ENCODE measurements at regions not wholly inside any gene's neighbourhood (a gene's known extent, or its start where the extent isn't known, plus 50 kb on each side); places are given as distances from the start of the nearest gene placed in this dataset.
"Not testable (repeated sequence)": the region's sequence is repeated elsewhere in the genome, so short reads cannot be mapped to it uniquely, and the experiment has no call there.

DNA sequence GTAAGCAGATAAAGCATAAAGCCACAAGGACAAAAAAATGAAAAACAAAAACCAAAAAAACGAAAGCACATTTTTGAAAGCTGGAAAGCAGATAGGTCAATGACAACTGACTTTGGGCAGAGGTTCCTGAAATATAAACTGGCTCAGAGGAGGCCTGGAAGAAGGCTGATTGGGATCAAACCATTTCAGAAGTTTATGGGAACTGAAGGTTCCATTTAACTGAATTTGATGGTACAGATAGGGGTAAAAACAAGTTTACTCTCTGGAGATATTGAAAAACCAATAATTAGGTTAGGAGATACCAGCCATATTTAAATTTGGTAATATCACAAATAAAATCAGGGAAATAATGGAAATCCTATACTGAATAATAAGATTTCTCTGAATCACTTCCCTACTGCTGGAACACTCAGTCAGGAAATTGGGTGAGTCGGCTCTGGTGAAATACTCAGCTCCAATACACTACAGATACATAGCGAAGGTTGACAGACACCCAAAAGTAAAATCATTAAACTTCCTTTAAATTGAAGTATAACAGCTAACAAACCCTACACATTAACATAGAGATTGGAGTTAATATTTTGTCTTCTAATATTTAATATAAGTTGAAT lies 1584.3 kb downstream of the STIM2 start:
- no peak for DNase-seq

DNA sequence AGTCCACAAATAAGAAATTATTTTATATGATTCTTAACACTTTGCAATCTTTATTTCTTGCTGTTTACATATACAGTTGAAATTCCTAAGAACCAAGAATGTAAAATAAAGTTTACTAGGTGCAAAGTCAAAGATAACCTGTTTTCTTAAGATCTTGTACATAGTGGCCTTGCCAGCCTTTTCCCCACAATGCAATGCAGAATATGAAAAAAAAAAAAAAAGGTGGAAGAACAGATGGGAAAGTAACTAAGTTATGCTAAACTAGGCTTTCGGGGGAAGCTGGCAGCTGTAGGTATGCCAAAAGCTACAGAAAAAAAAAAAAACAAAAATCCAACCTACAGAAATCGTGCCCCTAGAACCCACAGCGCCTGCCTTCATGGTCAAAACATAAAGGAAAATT lies 1588.4 kb downstream of the STIM2 start:
- DNase-seq, result no peak

DNA sequence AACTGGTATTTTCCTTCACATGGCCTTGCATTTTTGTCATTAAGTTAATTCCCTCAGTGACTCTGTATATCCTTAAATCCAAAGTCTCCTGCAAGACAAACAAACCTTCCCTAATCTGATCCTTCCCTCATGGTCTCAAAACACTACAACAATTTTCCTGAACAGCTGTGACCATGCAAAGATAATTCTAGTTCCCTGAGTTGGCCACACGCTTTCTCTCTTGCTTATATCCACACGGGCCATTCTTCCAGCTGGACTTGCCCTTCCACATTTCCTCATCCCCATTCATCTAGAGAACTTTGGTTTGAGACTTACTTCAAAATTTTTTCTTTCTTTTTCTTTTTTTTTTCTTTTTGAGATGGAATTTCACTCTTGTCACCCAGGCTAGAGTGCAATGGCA lies 1590.7 kb downstream of the STIM2 start:
- no peak for DNase-seq

DNA sequence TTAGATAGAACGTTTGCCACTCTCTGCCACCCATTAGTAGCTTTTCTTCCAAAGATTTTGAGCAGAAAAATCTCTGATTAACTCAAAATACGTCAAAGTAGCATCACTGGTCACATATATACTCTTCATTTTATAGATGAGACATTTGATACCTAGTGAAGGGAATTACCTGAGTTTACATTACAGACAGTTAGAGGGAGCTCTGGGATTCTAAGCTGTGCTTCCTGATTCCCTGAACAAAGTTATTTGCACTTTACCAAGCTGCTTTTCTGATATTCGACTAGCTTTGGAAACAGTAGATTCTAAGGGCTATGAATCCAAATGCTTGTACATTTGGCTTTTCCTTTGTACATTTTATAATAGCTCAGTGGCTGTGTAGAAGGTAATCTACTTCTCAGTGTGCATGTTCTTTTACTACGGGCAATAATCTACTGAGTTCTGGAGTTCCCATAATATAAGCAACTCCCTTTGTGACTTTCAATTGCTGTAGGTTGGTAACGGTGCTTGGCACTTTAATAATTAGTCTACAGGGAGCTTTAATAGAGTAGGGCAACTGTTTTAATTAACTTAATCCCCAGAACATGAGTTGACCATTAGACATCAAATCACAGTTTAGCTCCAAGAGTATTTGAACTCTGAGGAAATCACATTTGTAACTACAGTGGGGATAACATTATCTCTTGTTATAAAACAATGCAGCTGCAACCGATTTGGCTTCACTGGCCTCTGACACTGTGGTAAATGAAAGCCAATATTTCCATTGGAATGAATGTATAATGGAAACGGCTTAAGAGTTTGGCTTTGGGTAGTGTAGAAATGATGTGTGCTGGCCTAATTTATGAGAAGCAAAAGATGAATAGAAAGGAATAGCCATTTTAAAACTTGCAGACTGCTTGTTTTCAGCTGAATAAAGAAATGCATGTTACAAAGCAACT lies 1602.4 kb downstream of the STIM2 start:
- no peak for DNase-seq

DNA sequence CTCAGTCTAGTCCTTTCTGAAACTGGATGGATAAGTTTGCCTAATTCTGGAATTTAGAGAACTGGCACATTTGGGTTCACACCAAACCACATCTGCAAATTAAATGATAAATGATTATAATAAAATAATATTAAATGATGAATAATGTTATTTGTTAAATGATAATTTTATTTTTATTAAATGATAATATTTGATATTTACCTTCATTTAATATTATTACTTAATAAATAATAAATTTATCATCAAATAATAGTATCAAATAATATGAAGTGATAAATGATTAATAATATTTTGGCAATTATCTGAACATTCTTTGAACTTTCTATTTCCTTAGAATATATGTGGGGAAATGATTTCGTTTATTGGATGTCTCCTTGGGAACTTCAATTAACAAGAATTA lies 1604.2 kb downstream of the STIM2 start:
- DNase-seq, result no peak

DNA sequence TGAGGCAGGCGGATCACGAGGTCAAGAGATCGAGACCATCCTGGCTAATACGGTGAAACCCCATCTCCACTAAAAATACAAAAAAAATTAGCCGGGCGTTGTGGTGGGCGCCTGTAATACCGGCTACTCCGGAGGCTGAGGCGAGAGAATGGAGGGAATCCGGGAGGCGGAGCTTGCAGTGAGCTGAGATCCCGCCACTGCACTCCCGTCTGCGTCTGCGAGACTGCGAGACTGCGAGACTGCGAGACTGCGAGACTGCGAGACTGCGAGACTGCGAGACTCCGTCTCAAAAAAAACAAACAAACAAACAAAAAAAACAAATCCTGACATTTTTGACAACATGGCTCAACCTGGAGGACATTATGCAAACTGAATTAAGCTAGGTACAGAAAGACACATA lies 1606.2 kb downstream of the STIM2 start:
- not testable (repeated sequence) for DNase-seq

DNA sequence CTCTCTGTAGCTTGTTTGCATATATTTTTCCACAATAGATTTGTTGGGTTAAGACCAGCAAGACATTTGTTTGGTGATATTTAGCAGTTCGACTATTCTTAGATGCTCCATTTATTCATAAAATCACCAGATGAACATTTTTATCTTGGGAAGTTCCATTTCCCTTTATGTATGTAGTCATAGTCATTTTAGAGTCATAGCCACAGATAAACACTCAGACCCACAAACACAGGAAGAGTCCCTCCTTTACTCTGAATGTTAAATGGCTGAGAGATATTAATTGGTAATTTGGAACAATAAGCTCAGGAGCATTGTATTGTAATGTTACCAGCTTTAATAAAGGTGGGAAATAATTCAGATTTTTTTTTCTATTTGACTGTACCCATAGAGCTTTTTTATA lies 1608.7 kb downstream of the STIM2 start:
- no peak for DNase-seq

DNA sequence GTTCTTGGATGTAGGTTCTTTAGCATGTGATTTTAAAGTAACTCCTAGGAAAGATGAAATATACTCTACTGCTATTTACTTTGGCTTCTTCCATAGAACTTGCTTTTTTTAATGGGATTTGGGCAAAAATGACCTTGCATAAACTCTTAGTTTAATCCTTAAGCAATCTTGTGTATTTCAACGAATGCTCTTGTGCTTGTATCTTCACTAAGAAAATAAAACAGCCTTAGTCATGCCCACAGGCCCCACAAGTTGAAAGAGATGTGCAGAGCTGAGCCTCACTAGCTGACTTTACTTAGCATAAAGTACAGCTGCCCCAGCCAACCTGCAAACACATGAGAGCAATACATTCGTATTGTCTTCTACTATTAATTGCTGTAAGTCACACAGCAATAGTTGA lies 1609.2 kb downstream of the STIM2 start:
- no peak for DNase-seq

DNA sequence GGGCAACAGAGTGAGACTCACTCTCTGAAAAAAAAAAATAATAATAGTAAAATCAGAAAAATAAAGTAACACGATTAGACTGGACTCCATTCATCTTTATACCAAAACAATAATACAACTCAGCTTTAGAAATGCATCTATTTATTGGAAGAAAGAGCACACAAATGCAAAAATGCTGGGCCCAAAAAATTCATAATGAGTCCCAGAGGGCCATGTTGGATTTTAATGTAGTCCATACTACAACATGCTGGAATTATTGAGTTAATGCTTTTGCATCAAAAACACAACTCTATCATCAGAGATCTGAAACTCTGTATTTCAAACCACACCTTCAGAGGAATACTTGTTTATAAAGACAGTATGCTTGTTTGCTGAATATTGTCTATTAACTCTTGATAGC lies 1614.7 kb downstream of the STIM2 start:
- no peak for DNase-seq

DNA sequence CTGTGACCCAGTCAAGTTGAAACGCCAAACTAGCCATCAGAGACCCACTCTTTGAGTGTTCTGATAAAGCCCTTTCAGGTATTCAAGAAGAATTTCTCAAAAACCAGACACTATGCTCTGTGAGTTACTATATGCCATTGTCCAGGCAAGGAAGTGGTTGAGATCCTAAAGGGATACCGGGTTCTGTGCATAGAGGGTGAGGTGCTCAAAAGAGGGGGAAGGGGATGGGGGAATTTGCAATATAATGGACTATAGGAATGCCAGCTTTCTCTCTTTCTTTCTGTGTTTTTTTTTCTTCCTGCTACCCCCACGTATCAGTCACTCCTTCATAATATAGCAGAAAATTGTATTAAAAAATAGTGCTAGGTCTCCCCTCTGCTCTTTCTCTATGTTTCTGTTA lies 1619.0 kb downstream of the STIM2 start:
- DNase-seq, result no peak

DNA sequence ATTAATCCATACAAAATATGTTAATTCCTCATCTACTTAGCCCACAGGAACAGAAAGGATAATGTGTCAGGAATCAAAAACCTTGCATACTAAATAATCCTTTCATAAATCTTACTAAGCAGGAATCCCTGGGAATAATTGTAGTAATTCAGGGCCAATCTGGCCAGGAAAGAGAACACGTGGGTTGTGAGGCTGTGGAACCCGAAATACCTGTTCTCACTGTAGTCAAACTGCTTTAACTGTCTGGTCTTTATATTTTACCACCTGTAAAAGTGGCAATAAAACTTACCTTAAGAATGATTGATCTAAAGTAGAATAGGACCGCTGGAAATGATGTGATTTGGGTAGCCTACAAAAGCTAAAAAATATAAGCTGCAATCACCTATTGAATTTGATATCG lies 1620.9 kb downstream of the STIM2 start:
- no peak for DNase-seq

DNA sequence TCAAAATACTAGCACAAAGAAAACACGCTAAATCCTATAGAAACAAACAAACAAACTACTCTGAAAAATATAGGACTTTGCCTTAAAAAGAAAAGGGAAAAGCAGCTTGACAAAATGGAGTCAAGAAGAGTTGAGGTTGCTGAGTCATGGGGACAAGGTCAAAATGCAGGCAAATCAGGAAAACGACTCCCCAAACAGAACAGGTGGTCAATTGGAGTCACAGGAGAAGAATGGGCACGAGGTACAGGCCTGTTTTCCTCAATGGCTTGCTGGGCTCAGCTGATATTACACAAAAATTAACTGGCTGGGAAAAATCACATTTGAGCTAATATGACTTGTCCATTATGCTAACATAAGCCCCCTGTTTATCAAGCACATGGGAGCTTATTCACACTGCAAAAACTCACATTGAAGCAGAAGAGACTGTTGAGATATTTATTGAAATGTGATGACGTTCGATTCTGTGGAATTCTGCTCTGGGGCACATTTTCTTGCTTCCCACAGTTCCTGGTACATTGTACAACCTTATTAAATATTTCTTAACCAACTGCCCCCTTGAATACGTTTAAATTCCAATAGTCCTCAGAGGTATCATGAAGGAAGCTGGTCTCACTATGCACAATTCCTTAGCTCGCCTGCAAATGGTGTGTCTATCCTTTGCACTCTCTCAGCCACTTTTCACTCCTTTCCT lies 1622.1 kb downstream of the STIM2 start:
- DNase-seq, result no peak

DNA sequence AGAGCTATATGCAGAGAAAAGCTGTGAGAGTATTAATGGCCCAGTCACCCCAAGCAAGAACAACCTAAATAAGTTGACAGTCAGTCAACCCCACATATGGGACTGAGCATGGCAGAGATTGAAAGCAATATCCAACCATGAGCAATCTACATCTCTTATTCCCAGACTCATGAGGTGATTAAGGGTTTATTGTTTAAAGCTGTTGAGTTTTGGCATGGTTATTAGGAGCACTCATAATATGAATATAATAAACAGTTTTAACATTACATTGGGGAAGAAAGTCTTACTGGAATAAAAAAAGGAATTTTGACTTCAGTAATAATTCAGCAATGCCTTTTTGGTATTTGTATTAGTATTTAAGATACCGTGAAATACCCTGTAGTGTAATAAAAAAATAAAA lies 1627.4 kb downstream of the STIM2 start:
- DNase-seq, result no peak

DNA sequence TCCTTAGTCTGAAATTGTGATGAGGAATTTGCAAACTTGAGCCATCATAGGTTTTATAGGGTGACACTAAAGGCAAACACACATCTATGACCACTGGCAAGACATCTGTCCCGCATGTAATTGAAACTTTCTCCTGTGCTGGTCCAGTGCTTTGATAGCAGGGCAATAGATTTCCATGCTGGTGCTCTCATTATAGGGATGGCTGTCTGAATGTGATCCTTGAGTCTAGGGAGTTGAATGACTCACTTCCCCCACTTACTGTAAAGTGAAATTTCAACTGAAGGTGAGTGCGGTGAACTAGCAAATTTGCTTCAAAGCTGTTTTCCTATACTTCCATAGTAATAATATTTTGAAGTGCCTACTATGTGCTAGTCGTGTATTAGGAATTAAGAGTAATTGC lies 1630.0 kb downstream of the STIM2 start:
- DNase-seq, result no peak

DNA sequence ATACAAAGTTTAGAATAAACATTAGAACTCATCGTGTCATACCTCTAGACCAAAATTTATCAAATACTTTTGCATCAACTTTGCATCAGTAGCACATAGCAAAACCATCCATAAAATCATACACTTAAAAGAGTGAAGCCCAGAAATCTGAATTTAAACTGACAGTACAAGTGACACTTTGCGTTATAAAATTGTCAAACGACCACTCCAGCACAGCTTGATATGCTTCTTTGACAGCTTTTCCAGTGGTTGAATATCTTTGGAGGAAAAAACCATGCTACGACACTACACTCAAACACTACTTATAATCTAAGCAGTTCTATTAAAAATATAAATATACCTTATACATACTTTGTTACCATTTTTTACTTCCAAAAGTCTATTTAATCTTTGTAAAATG lies 1644.4 kb downstream of the STIM2 start:
- no peak for DNase-seq

DNA sequence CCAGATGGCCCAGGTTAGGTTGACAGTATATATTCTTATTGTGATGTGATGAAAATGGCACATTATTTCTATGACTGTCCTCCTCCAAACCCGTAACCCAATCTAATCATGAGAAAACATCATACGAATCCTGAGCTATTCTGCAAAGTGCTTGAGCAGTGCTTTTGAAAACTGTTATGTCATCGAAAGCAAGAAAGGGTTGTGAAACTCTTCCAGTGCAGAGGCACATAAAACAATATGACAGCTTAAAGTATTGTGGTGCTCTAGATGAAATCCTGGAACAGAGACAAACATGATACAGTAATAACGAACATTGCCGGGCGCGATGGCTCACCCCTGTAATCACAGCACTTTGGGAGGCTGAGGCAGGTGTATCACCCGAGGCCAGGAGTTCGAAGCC lies 1648.0 kb downstream of the STIM2 start:
- DNase-seq, result no peak

DNA sequence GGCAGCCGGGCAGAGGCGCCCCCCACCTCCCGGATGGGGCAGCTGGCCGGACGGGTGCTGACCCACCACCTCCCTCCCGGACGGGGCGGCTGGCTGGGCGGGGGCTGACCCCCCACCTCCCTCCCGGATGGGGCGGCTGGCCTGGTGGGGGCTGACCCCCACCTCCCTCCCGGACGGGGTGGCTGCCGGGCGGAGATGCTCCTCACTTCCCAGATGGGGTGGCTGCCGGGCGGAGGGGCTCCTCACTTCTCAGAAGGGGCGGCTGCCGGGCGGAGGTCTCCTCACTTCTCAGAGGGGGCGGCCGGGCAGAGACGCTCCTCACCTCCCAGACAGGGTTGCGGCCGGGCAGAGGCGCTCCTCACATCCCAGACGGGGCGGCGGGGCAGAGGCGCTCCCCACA lies 1654.1 kb downstream of the STIM2 start:
- DNase-seq, result not testable (repeated sequence)

DNA sequence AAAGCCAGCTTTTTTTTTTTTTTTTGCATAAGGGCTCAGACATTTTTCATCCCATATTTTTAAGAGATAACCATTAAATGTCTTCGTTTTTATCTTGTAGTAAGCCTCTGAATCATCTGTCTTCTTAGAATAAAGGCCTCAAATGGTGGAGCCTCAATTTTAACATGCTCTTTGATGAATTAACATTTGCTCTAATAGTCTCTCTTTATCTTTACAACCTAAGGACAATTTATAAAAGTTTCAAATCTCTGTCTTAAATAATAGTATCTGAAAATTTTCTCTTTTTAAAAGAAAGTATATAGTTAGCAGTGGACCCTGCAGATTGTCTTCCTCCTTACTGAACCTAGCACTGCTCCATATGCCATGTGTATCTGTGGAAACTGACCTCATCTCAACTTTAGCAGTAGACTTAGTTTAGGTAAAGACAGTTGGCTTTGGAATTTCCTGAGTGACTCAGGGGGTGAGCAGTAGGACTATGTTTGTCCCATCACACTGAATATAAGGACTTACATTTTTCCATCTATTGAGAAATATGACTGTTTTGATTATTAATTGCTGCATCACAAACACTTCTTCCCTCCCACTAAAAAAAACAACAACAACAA lies 1658.0 kb downstream of the STIM2 start:
- DNase-seq, result no peak

DNA sequence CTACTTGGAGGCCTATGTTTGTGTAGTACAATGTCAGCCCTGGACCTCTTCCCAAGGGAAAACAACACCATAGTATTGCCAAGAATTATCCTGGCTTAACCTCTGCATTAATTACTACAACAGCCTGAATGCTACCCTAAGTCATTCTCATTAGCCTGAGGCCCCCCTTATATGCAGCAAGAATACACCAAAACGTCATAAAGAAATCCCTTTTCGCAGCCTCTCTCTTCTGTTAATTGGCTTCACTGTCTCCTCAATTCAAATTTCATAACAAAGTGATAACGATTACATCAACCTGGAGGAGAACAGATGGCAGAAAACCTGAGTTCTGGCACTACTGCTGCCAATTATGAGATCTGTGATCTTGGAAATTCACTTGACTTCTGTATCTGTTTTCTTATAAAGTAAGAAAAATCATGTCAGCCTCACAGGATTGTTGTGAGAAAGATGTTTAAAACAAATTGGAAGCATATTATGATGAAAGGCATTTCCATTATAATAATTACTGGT lies 1663.1 kb downstream of the STIM2 start:
- DNase-seq, result no peak

DNA sequence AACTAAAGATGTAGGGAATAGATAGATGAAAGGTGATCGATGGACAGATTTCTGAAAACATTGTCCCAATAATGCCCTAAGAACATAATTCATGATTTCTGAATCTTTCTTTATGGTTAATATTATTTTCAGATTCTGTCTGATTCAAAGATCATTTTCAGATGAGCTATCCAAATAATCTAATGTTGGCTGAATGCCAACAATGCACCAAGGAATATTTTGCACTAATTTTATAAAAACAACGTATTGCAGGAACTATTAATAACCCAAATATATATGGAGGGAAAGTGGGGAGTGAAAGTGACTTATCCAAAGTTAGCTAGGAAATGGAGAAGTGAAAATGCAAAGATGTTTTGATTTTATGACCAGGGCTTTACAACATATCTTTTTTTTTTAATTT lies 1675.5 kb downstream of the STIM2 start:
- DNase-seq, result no peak

DNA sequence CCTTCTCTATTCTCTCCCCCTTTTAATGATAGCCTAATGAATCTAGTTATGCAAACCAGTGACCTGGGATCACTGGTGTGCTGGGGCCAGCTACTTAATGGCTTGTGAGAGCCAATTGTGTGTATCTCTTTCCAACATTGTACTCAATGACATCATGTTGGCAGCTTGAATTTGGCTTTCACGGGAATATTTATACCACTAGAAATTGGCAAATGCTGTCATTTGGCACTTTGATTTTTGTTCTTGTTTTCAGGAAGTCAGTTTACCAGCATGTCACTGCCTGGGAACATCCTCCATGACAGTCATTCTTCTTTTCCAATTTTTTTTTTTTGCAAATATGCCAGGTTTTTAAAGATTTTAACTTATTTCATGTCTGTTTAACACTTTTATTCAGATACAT lies 1685.3 kb downstream of the STIM2 start:
- no peak for DNase-seq

DNA sequence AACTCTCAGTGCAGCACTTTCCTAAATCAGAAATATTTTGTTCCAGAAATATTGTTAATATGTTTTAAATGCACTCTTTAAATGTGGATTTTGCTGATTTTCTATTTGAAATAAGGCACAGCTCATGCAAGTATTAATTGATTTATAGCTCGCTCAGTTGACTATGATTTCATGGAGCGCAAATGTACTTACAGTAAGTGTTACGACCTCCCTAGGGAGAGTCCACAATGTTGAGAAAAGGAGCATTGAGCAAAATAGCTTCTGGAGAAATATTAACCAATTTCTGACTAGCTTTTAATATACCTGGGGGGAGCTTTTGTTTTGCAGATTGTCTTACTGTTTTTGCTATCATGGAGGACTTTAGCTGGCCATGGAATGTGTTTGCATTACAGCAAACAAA lies 1687.5 kb downstream of the STIM2 start:
- no peak for DNase-seq

DNA sequence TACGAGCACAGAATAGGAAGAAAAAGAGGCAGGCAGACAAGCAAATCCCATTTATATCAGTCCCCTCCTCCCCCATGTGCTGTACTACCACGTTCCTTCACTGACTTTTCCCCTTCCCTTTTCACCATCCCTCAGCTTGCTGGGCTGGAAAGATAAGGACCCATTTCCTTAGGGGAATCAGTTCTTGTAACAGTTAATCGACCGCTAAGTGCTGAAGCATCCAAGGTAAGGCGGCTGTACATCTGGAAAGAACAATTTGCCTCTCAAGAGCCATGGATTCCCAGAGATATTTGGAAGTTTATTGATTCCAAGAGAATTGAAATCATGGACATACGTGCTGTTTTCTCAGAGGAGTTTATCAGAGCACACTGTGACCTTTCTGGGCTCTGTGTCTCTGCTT lies 1688.0 kb downstream of the STIM2 start:
- DNase-seq, result no peak
